ENCODE measurements at regions not wholly inside any gene's neighbourhood (a gene's known extent, or its start where the extent isn't known, plus 50 kb on each side); places are given as distances from the start of the nearest gene placed in this dataset.

- ATAC-seq (no peak), DNase-seq (ENCODE audit: low spot score) (no peak)
These were observed 290.5 kb upstream of the ZSWIM2 start for GRCh38 chr2:187139469-187139868.

GRCh38 chr2:187138265-187138664 lies 289.3 kb upstream of the ZSWIM2 start:
- peak; percentile 45 for DNase-seq (ENCODE audit: low spot score)
- ATAC-seq, result peak; percentile 58

- ATAC-seq, result no peak
- DNase-seq (ENCODE audit: low spot score), result no peak
These were observed 287.7 kb upstream of the ZSWIM2 start for GRCh38 chr2:187136646-187137045.

DNA sequence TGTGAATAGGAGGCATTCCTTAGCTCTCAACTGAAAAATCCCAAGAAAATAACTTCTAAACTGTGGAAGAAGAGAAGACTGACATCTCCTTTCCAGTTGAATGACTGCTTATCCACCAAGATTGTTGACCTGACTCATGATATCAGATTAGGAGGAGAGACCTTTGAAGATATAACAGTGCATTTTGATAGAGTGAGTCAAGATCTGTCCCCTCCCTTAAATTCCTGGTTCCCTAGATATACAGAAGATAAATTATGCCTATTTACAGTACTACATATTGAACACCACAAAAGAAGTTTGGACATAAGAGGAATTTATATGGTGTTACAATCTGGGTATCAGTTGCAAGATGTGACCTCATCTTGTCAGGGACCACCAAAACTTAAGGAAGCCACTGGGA lies 285.3 kb upstream of the ZSWIM2 start:
- DNase-seq (ENCODE audit: low spot score) (no peak), ATAC-seq (no peak)

- ATAC-seq (no peak), DNase-seq (ENCODE audit: low spot score) (no peak)
These were observed 280.9 kb upstream of the ZSWIM2 start for GRCh38 chr2:187129868-187130267.

GRCh38 chr2:187129306-187129705 lies 280.3 kb upstream of the ZSWIM2 start:
- ATAC-seq (no peak), DNase-seq (ENCODE audit: low spot score) (no peak)

DNA sequence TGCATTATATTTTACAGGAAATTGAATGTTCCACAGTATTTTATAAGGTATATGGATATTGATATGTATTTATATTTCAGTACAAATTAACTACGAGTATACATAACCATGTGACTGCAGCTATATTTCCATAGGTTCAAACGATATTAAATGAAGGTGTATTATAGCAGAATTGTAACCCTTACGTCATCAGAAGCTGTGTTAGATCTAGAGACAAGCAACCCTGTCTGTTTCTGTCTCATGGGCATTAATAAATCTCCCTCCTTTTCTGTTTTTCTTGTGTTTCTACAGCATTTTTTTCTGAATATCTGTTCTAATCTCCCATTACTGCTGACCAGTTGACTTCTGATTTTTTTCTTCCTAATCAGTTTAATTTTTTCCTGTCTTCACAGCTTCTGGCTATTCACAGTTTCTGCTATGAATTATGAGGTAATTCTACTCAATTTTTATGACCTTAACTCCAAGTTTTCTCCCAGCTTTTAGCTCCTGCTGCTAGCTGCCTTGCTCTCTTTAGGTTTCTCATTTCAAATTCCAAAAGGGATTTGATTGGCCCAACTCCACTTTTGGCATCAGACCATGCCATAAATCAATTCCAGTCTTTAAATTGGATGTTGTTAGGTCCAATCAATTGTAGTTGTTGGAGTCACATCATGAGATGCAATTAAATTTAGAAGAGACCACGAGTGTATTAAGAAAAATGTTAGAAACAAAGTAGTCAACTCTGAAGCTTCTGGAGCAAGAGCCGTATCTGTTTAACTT lies 277.5 kb upstream of the ZSWIM2 start:
- DNase-seq (ENCODE audit: low spot score), result no peak
- ATAC-seq, result no peak

GRCh38 chr2:187125318-187125717 lies 276.3 kb upstream of the ZSWIM2 start:
- no peak for DNase-seq (ENCODE audit: low spot score)
- ATAC-seq, result no peak

GRCh38 chr2:187124529-187124928 lies 275.6 kb upstream of the ZSWIM2 start:
- ATAC-seq, result no peak
- no peak for DNase-seq (ENCODE audit: low spot score)

DNA sequence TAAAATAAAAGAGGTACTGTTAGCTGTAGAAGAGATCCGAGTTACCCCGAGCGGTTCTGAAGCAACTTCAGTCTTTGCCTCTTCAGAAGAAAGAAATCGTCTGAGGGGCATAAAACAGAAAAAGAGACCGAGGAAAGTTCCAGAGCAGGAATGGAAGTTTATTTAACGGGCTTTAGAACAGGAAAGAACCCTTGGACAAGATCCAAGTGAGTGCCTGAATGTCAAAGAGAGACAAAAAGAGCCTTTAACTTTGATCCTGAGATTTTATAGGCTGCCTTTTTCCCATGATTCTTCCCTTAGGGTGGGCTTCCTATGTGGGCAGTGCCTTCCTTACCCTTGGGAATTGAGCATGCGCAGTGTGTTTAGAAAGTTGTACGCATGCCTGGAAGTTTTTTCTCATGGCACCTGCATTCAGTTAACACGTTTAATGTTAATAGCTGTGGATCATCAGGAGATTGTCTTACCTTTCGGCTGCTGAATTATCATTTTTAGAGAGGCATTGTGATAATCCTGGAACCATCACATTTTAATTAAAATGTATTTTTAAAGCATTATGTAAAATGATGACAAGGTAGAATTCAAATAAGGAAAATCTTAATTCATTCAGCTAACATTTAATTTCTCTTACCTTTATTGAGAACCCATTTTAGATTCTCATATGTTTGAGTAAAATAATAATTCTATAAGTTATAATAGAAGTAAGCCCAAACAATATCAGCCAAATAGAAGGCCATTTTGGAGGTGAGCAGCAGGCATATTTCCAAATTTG lies 269.5 kb upstream of the ZSWIM2 start:
- ATAC-seq, result no peak
- DNase-seq (ENCODE audit: low spot score), result no peak

DNA sequence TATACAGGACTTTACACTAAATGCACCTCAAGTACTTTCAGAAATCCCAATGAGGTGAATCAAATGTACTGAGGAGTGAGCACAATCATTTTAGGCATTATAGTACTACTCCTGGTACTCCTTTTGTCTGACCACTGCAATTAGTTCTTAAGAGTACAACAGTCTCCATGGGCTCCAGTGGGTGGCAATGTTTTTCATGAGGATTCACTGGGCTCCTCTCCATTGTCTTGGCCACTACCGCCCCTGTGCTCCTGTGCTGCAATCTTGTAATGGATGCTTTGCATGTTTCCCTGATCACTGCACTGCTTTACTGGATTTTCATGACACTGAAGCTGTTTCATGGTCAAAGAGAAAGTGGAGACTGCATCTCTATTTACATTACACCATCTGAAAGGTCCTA lies 268.5 kb upstream of the ZSWIM2 start:
- DNase-seq (ENCODE audit: low spot score) (no peak), ATAC-seq (no peak)

DNA sequence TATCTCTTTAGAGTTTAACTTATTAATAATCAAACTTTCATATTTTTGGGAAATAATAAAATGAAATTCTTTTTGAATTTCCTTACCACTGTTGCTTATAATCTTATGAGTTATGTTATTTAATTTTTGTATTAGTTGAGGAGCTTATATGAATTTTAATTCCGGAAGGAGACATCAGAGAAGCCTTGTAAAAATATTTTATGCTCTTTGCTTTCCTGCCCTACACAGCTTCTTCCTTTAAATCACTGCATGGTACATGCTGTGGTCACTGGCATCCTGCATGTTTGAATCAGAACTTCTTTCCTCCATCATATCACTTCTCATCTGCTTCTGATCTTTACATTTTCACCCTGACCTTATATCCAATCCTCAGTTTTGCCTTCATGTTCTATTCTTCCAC lies 266.7 kb upstream of the ZSWIM2 start:
- ATAC-seq (no peak), DNase-seq (ENCODE audit: low spot score) (no peak)

GRCh38 chr2:187107001-187107400 lies 258.0 kb upstream of the ZSWIM2 start:
- DNase-seq (ENCODE audit: low spot score) (no peak), ATAC-seq (no peak)

GRCh38 chr2:187105218-187105617 lies 256.2 kb upstream of the ZSWIM2 start:
- no peak for ATAC-seq
- DNase-seq (ENCODE audit: low spot score), result no peak

DNA sequence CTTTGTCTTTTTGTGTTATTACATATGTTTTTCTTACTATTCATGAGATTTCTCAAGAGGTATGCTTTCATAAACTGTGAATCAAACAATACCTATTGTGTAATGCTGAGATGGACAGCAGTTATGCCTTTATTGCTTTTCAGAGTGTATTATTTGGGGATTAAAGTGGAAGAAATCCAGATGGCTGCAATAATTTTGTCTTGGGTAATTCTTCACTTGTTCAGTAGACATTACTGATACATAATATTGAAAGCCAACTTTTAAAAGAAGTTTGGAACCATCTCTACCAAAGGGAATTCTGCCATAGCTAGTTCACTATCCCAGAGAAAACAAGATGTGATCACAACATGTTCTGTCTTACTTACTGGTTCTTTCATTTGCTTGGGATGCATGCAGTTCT lies 253.4 kb upstream of the ZSWIM2 start:
- ATAC-seq (no peak), DNase-seq (ENCODE audit: low spot score) (no peak)

- ATAC-seq (peak; percentile 33), DNase-seq (ENCODE audit: low spot score) (no peak)
These were observed 249.2 kb upstream of the ZSWIM2 start for GRCh38 chr2:187098154-187098553.

DNA sequence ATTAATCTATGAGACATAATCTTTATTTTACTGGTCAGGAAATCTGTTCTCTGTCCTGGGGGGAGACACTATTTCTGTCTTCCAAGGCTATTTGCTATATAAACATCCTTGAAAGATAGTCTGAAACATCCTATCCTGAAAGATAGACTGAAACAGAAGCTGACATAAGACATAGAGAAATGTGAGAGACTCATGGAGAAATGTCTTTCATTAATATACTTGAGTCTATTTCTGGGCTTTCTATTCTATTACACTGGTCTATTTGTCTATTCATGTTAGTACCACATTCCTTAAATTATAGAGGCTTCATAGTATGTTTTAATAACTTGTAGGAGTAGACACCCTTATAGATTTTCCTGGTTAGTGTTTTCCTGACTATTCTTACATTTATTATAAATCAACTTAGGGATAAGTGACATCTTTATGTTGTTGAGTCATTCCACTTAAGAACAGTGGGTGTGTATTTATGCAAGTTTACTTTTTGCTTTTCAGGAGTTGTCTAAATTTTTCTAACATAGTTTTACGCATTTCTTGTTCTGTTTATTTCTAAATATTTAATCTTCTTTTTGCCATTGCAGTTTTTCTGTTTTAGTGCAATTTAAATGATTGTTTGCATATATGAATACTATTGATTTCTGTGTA lies 244.9 kb upstream of the ZSWIM2 start:
- no peak for ATAC-seq
- DNase-seq (ENCODE audit: low spot score), result no peak

DNA sequence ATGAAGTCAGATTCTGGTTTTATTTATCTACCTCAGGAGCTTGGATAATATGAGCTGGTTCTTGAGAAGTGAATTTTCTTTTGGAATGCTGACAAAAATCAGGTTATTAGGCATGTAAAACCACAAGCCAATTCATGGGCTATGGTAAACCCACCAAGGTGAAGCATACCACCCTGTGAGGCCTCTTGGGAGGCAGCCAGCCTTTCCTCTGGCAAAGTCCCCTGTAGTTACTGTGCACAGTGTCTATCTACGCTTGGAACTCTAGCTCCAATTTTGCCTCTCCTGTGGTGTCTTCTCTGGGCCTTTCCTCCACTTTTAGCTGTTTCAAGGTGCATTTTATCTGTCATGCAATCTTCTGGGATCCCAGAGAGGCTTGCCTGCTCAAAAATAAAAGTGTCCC lies 242.7 kb upstream of the ZSWIM2 start:
- DNase-seq (ENCODE audit: low spot score) (no peak), ATAC-seq (no peak)

GRCh38 chr2:187084524-187084923 lies 235.6 kb upstream of the ZSWIM2 start:
- ATAC-seq (no peak), DNase-seq (ENCODE audit: low spot score) (no peak)

DNA sequence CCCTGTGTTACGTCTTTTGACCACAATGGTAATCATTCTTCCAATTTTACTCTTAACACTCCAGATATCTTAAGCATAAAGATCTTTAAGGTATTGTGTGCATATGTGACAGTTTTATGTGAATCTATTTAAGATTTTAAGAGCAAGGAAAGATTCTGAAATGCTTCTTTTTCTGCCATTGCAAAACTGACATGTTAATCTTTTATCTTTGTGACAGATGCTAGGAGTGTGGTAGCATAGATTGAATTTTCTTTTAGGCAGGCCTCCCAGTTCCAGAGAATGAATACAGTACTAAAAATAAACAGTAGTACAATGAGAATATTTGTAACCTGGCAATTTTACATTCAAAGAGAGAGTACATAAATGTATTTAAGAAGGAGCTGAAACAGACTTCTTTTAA lies 232.5 kb upstream of the ZSWIM2 start:
- no peak for ATAC-seq
- DNase-seq (ENCODE audit: low spot score), result no peak

DNA sequence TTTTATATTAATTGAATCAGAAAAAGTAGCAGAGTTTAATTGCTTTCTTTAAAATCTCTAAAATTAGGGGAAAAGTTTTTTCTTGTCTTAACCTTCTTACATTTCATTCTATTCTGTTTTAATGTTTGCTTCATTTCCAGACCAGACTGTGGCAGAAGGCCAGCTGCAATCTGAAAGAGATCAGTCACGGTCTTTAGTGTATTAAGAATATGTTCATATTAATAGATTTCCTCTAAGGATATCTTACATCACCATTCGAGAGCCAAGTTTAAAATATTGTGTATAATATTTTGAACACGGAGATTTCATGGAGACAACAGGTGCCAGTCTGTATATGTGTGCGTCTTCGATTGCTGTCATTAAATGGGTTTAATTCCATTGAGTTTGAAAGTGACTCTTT lies 230.9 kb upstream of the ZSWIM2 start:
- ATAC-seq (no peak), DNase-seq (ENCODE audit: low spot score) (no peak)

DNA sequence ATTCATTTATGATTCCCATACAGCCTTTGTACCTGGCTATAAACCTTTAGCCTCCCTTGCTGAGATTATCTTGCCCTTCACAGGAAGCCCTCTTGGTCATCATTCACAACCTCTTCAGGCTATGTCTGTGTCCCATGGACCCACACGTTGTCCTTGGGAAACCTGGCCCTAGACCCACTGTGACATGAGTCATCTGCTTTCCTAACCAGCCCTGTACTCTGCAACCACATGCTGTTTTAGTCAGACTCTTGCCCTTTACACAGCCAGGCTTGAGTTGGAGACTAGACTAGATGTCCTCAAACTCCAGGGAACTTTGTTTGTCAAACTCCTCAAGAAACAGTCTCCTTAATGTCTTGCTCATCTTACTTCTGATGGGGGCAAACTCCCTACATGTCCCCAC lies 229.3 kb upstream of the ZSWIM2 start:
- ATAC-seq (no peak), DNase-seq (ENCODE audit: low spot score) (no peak)
